GM13977 (cell line): ENCODE measurements at regions not wholly inside any gene's neighbourhood (a gene's known extent, or its start where the extent isn't known, plus 50 kb on each side); places are given as distances from the start of the nearest gene placed in this dataset.

Experiments
- DNase-seq: peaks from one replicate; pipeline ENCODE4 v3.0.0; 2012; ENCODE audit warnings: low spot score
- in situ Hi-C: fragments of 300-500 bp; cut with MboI; formaldehyde crosslinking; loops from one replicate; pipeline ENCODE4 v1.12.0; 2022; ENCODE audit warnings: low sequenced_read_pairs, low pct_unique_long_range_greater_than_20kb, mixed read lengths, inconsistent platforms; ENCODE audit not compliant: unreplicated experiment
- TF ChIP-seq, protein P1 (sequence below): IDR thresholded peaks from 2 replicates; pipeline ENCODE4 v1.5.1; 2012; ENCODE audit warnings: mild to moderate bottlenecking, control low read depth; ENCODE audit not compliant: insufficient read depth; ENCODE audit errors: extremely low read depth, missing control alignments

- TF ChIP-seq, protein P1, sequence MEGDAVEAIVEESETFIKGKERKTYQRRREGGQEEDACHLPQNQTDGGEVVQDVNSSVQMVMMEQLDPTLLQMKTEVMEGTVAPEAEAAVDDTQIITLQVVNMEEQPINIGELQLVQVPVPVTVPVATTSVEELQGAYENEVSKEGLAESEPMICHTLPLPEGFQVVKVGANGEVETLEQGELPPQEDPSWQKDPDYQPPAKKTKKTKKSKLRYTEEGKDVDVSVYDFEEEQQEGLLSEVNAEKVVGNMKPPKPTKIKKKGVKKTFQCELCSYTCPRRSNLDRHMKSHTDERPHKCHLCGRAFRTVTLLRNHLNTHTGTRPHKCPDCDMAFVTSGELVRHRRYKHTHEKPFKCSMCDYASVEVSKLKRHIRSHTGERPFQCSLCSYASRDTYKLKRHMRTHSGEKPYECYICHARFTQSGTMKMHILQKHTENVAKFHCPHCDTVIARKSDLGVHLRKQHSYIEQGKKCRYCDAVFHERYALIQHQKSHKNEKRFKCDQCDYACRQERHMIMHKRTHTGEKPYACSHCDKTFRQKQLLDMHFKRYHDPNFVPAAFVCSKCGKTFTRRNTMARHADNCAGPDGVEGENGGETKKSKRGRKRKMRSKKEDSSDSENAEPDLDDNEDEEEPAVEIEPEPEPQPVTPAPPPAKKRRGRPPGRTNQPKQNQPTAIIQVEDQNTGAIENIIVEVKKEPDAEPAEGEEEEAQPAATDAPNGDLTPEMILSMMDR, result no peak
- in situ Hi-C loops, result no loop called here
- no peak for DNase-seq
These were observed 166.2 kb downstream of the TMEM38B start for GRCh38 chr9:105860516-105860915.

GRCh38 chr9:105861972-105862371 is 167.6 kb downstream of the TMEM38B start:
- TF ChIP-seq, protein P1, result no peak
- no peak for DNase-seq
- in situ Hi-C loops, result no loop called here

- TF ChIP-seq, protein P1, result no peak
- in situ Hi-C loops, result no loop called here
- no peak for DNase-seq
These were observed 170.0 kb downstream of the TMEM38B start for GRCh38 chr9:105864248-105864898.

DNA sequence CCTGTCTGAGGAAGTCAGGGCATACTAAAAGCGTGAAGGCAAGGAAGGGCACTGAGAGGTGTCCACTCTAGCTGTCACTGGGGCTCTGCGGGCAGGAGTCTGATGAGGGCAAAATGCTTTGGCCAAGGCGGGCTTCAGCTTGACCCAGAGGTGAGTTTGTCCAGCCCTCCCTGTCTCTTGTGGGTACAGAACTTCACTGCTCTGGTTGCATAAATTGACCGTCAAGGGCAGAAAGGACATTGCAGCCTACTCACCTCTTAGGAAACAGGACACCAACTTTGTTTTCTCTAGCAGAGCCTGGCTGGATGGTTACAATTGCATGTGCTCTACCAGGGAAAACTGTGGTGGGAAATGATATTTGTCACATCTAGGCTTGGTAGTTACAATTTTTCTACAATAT is 170.9 kb downstream of the TMEM38B start:
- TF ChIP-seq, protein P1, result no peak
- no peak for DNase-seq
- in situ Hi-C loops, result no loop called here

DNA sequence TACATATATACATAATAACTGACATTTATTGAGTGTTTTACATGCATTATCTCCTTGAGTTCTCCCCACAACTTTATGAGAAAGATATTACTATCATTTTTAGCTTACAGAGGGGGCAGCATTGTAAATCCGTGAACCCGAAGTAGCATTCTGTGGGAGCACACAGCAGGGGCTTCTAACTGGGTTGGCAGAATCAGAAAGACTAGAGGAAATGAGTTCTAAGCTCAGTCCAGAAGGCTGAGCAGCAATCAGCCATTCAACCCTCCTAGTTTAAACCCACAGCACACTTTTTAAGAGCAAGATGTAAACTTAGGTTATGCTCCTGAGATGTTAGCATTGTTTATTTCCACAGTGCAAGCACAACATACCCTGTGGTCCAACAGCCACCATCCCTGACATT is 177.2 kb downstream of the TMEM38B start:
- TF ChIP-seq, protein P1, result no peak
- no peak for DNase-seq
- in situ Hi-C loops, result no loop called here

DNA sequence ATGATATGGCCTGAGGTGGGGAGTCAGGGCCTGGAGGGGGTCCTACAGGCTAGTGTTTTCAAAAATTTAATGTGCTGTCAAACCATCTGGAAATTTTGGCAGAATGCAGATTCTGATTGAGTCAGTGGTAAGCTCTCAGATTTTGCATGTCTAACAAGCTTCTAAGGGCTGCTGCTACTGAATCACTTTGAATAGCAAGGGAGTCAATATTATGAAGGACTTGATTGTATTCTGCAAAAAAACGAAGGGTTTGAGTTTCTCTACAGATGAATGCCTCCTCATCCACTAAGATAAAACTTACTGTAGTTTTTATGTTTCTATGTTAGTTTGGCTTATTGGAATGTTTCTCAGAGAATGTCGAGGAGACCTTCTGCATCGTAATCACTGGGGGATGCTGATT is 179.5 kb downstream of the TMEM38B start:
- TF ChIP-seq, protein P1, result no peak
- DNase-seq, result no peak
- in situ Hi-C loops, result no loop called here
